Esophagus muscularis mucosa (tissue), 4 donors: ENCODE measurements at regions not wholly inside any gene's neighbourhood (a gene's known extent, or its start where the extent isn't known, plus 50 kb on each side); places are given as distances from the start of the nearest gene placed in this dataset.

Experiments used
- EP300 ChIP-seq: sonication (generic); formaldehyde crosslinking; IDR thresholded peaks from one replicate; pipeline ENCODE4 v1.6.1; 2017; ENCODE audit warnings: antibody characterized with exemption
- POLR2A ChIP-seq: fragments of 450-650 bp; IDR thresholded peaks from one replicate; pipeline ENCODE4 v1.6.1; 2017; ENCODE audit warnings: antibody characterized with exemption, moderate library complexity, mild to moderate bottlenecking, low read depth
- POLR2AphosphoS5 ChIP-seq, 2 donors: sonication (generic); formaldehyde crosslinking; IDR thresholded peaks; one replicate each; pipeline ENCODE4 v1.6.1; 2017; ENCODE audit warnings: antibody characterized with exemption in 2 of 2
- TF ChIP-seq, protein P1 (sequence below), 3 experiments: fragments of 200-600 bp in 2 of 3; fragments of 450-650 bp in 1 of 3; sonication (generic) in 2 of 3; IDR thresholded peaks; one replicate each; pipeline ENCODE4 v1.5.1; 2017 to 2019; ENCODE audit warnings: antibody characterized with exemption in 3 of 3, mild to moderate bottlenecking in 2 of 3, moderate library complexity in 1 of 3

DNA sequence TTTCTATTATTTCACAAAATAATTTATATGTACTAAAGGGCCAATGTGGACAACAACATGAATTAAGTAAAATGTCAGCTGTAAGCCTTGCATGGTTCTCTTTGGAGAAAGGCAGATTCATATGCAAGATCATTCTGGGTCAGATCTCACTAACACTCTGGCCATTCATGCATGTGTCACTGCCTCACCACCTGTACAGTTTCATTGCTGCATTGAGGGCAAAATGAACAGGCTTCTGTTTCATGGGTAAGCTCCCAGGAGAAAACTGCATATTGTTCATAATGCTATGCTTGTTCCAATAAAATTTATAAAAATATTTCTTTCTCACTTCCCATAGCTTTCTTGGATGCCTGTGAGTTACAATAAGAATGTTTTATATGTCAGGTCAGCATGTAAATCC, 275.2 kb downstream of the ZNF248 start:
- TF ChIP-seq, protein P1, sequence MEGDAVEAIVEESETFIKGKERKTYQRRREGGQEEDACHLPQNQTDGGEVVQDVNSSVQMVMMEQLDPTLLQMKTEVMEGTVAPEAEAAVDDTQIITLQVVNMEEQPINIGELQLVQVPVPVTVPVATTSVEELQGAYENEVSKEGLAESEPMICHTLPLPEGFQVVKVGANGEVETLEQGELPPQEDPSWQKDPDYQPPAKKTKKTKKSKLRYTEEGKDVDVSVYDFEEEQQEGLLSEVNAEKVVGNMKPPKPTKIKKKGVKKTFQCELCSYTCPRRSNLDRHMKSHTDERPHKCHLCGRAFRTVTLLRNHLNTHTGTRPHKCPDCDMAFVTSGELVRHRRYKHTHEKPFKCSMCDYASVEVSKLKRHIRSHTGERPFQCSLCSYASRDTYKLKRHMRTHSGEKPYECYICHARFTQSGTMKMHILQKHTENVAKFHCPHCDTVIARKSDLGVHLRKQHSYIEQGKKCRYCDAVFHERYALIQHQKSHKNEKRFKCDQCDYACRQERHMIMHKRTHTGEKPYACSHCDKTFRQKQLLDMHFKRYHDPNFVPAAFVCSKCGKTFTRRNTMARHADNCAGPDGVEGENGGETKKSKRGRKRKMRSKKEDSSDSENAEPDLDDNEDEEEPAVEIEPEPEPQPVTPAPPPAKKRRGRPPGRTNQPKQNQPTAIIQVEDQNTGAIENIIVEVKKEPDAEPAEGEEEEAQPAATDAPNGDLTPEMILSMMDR (IDR thresholded peaks at IDR 0.05), result no peak
- TF ChIP-seq POLR2AphosphoS5 (IDR thresholded peaks at IDR 0.05) (no peak), EP300 (no peak), POLR2A (no peak)
